Fibroblast of lung (primary cell): ENCODE measurements at regions not wholly inside any gene's neighbourhood (a gene's known extent, or its start where the extent isn't known, plus 50 kb on each side); places are given as distances from the start of the nearest gene placed in this dataset.

Experiments used
- DNase-seq, 2 donors: peaks; one replicate each; pipeline versions ENCODE4 v3.0.0 to v3.0.0-alpha.2; 2010; ENCODE audit warnings: low read depth in 2 of 2
- H2AFZ ChIP-seq: 2 replicates; pipeline ENCODE4 v1.5.1; 2012; ENCODE audit warnings: low read length, control low read depth, inconsistent platforms
- H3K27ac ChIP-seq: 2 replicates; pipeline ENCODE4 v1.5.1; 2011; ENCODE audit warnings: low read length, control low read depth; ENCODE audit not compliant: insufficient read depth
- H3K27me3 ChIP-seq: 2 replicates; pipeline ENCODE4 v1.5.1; 2011; ENCODE audit warnings: mild to moderate bottlenecking, low read length; ENCODE audit not compliant: control insufficient read depth, insufficient read depth
- H3K36me3 ChIP-seq: 2 replicates; pipeline ENCODE4 v1.5.1; 2011; ENCODE audit warnings: low read length; ENCODE audit not compliant: control insufficient read depth, insufficient read depth
- H3K4me1 ChIP-seq: 2 replicates; pipeline ENCODE4 v1.5.1; 2011; ENCODE audit warnings: low read length; ENCODE audit not compliant: control insufficient read depth, insufficient read depth; ENCODE audit errors: extremely low read depth
- H3K4me2 ChIP-seq: 2 replicates; pipeline ENCODE4 v1.5.1; 2011; ENCODE audit warnings: low read length, control low read depth; ENCODE audit not compliant: insufficient read depth; ENCODE audit errors: extremely low read depth
- H3K4me3 ChIP-seq, 4 experiments: fragments of 200-600 bp in 1 of 4; sonication (generic) in 1 of 4; replicated peaks in 1 of 4; 2 replicates each; pipeline ENCODE4 v1.5.1; 2011 to 2016; ENCODE audit warnings: low read length in 4 of 4, low read depth in 3 of 4, mild to moderate bottlenecking in 3 of 4, control low read depth in 2 of 4, inconsistent platforms in 1 of 4, mixed read lengths in 1 of 4; ENCODE audit not compliant: insufficient read depth in 1 of 4; ENCODE audit errors: control extremely low read depth in 1 of 4
- H3K79me2 ChIP-seq: 2 replicates; pipeline ENCODE4 v1.5.1; 2012; ENCODE audit warnings: mild to moderate bottlenecking, low read length, inconsistent platforms; ENCODE audit not compliant: control insufficient read depth, insufficient read depth
- H3K9ac ChIP-seq: 2 replicates; pipeline ENCODE4 v1.5.1; 2011; ENCODE audit warnings: mild to moderate bottlenecking, low read length, control low read depth; ENCODE audit not compliant: insufficient read depth
- H3K9me3 ChIP-seq: 2 replicates; pipeline ENCODE4 v1.5.1; 2012; ENCODE audit warnings: low read depth, low read length; ENCODE audit not compliant: control insufficient read depth, insufficient read depth
- H4K20me1 ChIP-seq: 2 replicates; pipeline ENCODE4 v1.5.1; 2011; ENCODE audit warnings: low read length; ENCODE audit not compliant: control insufficient read depth, insufficient read depth; ENCODE audit errors: extremely low read depth
- EZH2 ChIP-seq: IDR thresholded peaks from 2 replicates; pipeline ENCODE4 v1.5.1; 2012; ENCODE audit warnings: low read length, control low read depth, mild to moderate bottlenecking; ENCODE audit errors: missing control alignments
- TF ChIP-seq, protein P1 (sequence below), 2 donors: IDR thresholded peaks in 1 of 2; conservative IDR thresholded peaks in 1 of 2; 1 replicate in 1 of 2; 2 replicates in 1 of 2; pipeline ENCODE4 v1.5.1; 2011 to 2012; ENCODE audit warnings: low read length in 2 of 2, control low read depth in 1 of 2, inconsistent platforms in 1 of 2, low read depth in 1 of 2, mild to moderate bottlenecking in 1 of 2

GRCh38 chr15:53453253-53454105 lies 306.0 kb downstream of the WDR72 start:
- no peak overlapping the region for H3K9ac ChIP-seq
- no peak overlapping the region for H3K4me2 ChIP-seq
- DNase-seq: no peak
- no peaks in the 10 kb centered on the region for H3K79me2 ChIP-seq
- no peak overlapping the region for H3K4me3 ChIP-seq
- H3K4me1 ChIP-seq: no peaks in the 10 kb centered on the region
- TF ChIP-seq, protein P1, sequence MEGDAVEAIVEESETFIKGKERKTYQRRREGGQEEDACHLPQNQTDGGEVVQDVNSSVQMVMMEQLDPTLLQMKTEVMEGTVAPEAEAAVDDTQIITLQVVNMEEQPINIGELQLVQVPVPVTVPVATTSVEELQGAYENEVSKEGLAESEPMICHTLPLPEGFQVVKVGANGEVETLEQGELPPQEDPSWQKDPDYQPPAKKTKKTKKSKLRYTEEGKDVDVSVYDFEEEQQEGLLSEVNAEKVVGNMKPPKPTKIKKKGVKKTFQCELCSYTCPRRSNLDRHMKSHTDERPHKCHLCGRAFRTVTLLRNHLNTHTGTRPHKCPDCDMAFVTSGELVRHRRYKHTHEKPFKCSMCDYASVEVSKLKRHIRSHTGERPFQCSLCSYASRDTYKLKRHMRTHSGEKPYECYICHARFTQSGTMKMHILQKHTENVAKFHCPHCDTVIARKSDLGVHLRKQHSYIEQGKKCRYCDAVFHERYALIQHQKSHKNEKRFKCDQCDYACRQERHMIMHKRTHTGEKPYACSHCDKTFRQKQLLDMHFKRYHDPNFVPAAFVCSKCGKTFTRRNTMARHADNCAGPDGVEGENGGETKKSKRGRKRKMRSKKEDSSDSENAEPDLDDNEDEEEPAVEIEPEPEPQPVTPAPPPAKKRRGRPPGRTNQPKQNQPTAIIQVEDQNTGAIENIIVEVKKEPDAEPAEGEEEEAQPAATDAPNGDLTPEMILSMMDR (conservative IDR thresholded peaks at IDR 0.05 in 1 of 2, IDR thresholded peaks at IDR 0.05 in 1 of 2; ENCODE audit: low read depth in 1 of 2, low read length in 2 of 2): no peak
- TF ChIP-seq EZH2: no peak
- no peaks in the 10 kb centered on the region for H4K20me1 ChIP-seq
- H2AFZ ChIP-seq: no peak overlapping the region
- H3K27me3 ChIP-seq: no peaks in the 10 kb centered on the region
- no peak overlapping the region for H3K27ac ChIP-seq
- H3K9me3 ChIP-seq: no peaks in the 10 kb centered on the region
- no peaks in the 10 kb centered on the region for H3K36me3 ChIP-seq

DNA sequence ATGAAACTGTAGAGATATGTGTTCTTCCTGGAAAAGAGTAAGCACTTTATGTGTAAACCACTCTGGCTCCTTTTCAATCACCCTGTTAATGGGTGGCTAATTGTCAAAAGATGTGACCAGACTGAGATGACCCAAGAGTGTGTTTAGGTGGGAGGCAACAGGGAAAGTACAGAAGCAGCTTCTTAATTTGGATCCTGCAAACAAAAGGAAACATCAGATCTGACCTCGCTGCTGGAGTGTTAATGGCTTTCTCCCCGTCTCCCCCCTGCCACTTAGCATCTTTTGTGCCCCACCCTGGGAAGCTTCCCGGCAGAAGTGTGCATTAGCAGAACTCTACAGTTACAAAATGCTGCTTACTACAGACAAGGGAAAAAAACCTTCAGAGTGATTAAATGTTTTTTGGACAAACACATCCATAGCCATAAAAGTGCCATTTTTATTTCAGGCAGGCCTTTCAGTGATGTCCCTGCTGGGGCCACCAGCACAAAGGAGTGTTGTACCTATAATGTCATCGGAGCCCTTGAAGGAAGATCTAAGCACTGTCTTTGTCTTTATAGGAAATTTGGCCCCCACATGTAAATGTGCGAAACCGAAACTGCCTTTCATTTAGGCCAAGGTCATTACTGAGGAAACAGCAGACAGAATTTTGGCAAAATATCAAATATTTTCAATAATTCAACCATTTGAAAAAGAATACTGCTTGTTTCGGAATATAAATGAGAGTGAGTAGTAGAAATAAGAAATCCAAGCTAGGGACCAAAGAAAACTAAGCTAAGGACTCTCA lies 311.0 kb downstream of the WDR72 start:
- Histone ChIP-seq H3K9me3 (no peaks in the 10 kb centered on the region), H3K4me2 (no peak overlapping the region), H3K27me3 (no peaks in the 10 kb centered on the region), H3K4me3 (no peak overlapping the region), H2AFZ (no peak overlapping the region), H3K79me2 (no peaks in the 10 kb centered on the region), H3K36me3 (no peaks in the 10 kb centered on the region), H3K9ac (no peak overlapping the region), H3K27ac (no peak overlapping the region), H4K20me1 (no peaks in the 10 kb centered on the region), H3K4me1 (no peaks in the 10 kb centered on the region)
- TF ChIP-seq EZH2: no peak
- TF ChIP-seq, protein P1 (conservative IDR thresholded peaks at IDR 0.05 in 1 of 2, IDR thresholded peaks at IDR 0.05 in 1 of 2; ENCODE audit: low read depth in 1 of 2, low read length in 2 of 2): no peak
- DNase-seq: no peak

GRCh38 chr15:53447742-53448141 lies 311.7 kb downstream of the WDR72 start:
- H3K36me3 ChIP-seq: no peaks in the 10 kb centered on the region
- no peak overlapping the region for H3K27ac ChIP-seq
- H3K9me3 ChIP-seq: no peaks in the 10 kb centered on the region
- H3K4me2 ChIP-seq: no peak overlapping the region
- H3K9ac ChIP-seq: no peak overlapping the region
- no peak for TF ChIP-seq EZH2
- TF ChIP-seq, protein P1 (conservative IDR thresholded peaks at IDR 0.05 in 1 of 2, IDR thresholded peaks at IDR 0.05 in 1 of 2; ENCODE audit: low read depth in 1 of 2, low read length in 2 of 2): no peak
- no peak overlapping the region for H3K4me3 ChIP-seq
- DNase-seq: no peak
- H3K79me2 ChIP-seq: no peaks in the 10 kb centered on the region
- no peaks in the 10 kb centered on the region for H4K20me1 ChIP-seq
- no peaks in the 10 kb centered on the region for H3K27me3 ChIP-seq
- H2AFZ ChIP-seq: no peak overlapping the region
- no peaks in the 10 kb centered on the region for H3K4me1 ChIP-seq
